Loucy (cell line): ENCODE measurements at regions not wholly inside any gene's neighbourhood (a gene's known extent, or its start where the extent isn't known, plus 50 kb on each side); places are given as distances from the start of the nearest gene placed in this dataset.

Source experiments
- H2AFZ ChIP-seq: fragments of 200-600 bp; sonication (generic); 2 replicates; pipeline ENCODE4 v1.6.0; 2016; ENCODE audit warnings: antibody characterized with exemption, mild to moderate bottlenecking, low read length, moderate library complexity
- H3F3A ChIP-seq: fragments of 200-600 bp; 2 replicates; pipeline ENCODE4 v1.6.0; 2016; ENCODE audit warnings: antibody characterized with exemption, low read depth, mild to moderate bottlenecking
- H3K27me3 ChIP-seq: fragments of 200-600 bp; sonication (generic); 2 replicates; pipeline ENCODE4 v1.6.1; 2014; ENCODE audit warnings: low read length, mild to moderate bottlenecking; ENCODE audit not compliant: insufficient read depth, poor library complexity, severe bottlenecking
- H3K36me3 ChIP-seq: fragments of 200-600 bp; sonication (generic); 2 replicates; pipeline ENCODE4 v1.6.1; 2016; ENCODE audit warnings: low read length; ENCODE audit not compliant: insufficient read depth
- H3K4me1 ChIP-seq: fragments of 200-600 bp; sonication (generic); 2 replicates; pipeline ENCODE4 v1.5.1; 2014; ENCODE audit warnings: low read length, mild to moderate bottlenecking; ENCODE audit not compliant: insufficient read depth, poor library complexity, severe bottlenecking
- H3K4me2 ChIP-seq: fragments of 200-600 bp; sonication (generic); 2 replicates; pipeline ENCODE4 v1.6.0; 2014; ENCODE audit warnings: antibody characterized with exemption, low read length, low read depth, mild to moderate bottlenecking; ENCODE audit not compliant: poor library complexity, severe bottlenecking
- H3K4me3 ChIP-seq: fragments of 200-600 bp; sonication (generic); 2 replicates; pipeline ENCODE4 v1.5.1; 2014; ENCODE audit warnings: low read length, mild to moderate bottlenecking, mixed read lengths; ENCODE audit not compliant: poor library complexity, severe bottlenecking
- H3K79me2 ChIP-seq: fragments of 200-600 bp; sonication (generic); 2 replicates; pipeline ENCODE4 v1.6.1; 2014; ENCODE audit warnings: low read length; ENCODE audit not compliant: insufficient read depth
- H3K9ac ChIP-seq: fragments of 200-600 bp; sonication (generic); 2 replicates; pipeline ENCODE4 v1.6.0; 2014; ENCODE audit warnings: mild to moderate bottlenecking, low read depth, low read length, moderate library complexity; ENCODE audit not compliant: poor library complexity, severe bottlenecking
- H3K9me2 ChIP-seq: fragments of 200-600 bp; sonication (generic); replicated peaks from 2 replicates; pipeline ENCODE4 v1.6.1; 2016; ENCODE audit warnings: low read depth, low read length, mixed read lengths
- H3K9me3 ChIP-seq: fragments of 200-600 bp; sonication (generic); 2 replicates; pipeline ENCODE4 v1.6.1; 2014; ENCODE audit warnings: mild to moderate bottlenecking, antibody characterized with exemption, low read length, low read depth; ENCODE audit not compliant: insufficient read depth
- H4K20me1 ChIP-seq: fragments of 200-600 bp; sonication (generic); 2 replicates; pipeline ENCODE4 v1.6.0; 2014; ENCODE audit warnings: antibody characterized with exemption, low read length, mild to moderate bottlenecking; ENCODE audit not compliant: insufficient read depth, poor library complexity, severe bottlenecking
- CTCF ChIP-seq: fragments of 200-600 bp; sonication (generic); conservative IDR thresholded peaks from 2 replicates; pipeline ENCODE4 v1.5.1; 2014; ENCODE audit warnings: mild to moderate bottlenecking, antibody characterized with exemption, low read length
- EZH2phosphoT487 ChIP-seq: fragments of 200-600 bp; IDR thresholded peaks from 2 replicates; pipeline ENCODE4 v1.6.1; 2018; ENCODE audit warnings: antibody characterized with exemption, mild to moderate bottlenecking, moderate library complexity, borderline replicate concordance

DNA sequence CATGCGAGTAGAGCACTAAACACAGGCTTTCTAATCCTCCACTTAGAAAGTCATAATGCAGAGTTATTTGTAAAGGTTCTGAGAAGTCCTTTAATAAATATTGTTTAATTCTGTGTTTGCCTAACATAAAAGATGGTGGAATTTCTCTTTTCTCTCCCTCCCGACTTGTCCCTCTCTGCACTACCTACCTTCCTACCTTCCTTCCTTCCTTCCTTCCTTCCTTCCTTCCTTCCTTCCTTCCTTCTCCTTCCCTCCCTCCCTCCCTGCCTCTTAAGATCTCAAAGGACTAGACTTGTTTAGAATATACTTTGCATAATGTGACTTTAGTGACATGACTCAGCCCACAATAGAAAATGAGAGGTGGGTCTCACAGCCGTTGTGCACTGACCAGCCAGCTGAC lies 156.3 kb upstream of the TAPT1 start:
- Histone ChIP-seq H4K20me1 (no peaks in the 10 kb centered on the region), H3K4me2 (no peak overlapping the region), H3K27me3 (no peaks in the 10 kb centered on the region), H3K9ac (no peak overlapping the region), H3K36me3 (no peaks in the 10 kb centered on the region), H3K9me3 (no peaks in the 10 kb centered on the region), H3K79me2 (no peaks in the 10 kb centered on the region), H2AFZ (no peak overlapping the region), H3F3A (no peaks in the 10 kb centered on the region), H3K4me3 (no peak overlapping the region), H3K9me2 (no peaks in the 10 kb centered on the region), H3K4me1 (no peaks in the 10 kb centered on the region)
- TF ChIP-seq CTCF (no peak), EZH2phosphoT487 (no peak)

GRCh38 chr4:16377887-16378286 lies 151.6 kb upstream of the TAPT1 start:
- Histone ChIP-seq H3K9me2 (no peaks in the 10 kb centered on the region), H3K36me3 (no peaks in the 10 kb centered on the region), H3K27me3 (no peaks in the 10 kb centered on the region), H3F3A (no peaks in the 10 kb centered on the region), H3K9me3 (no peaks in the 10 kb centered on the region), H4K20me1 (no peaks in the 10 kb centered on the region), H3K79me2 (no peaks in the 10 kb centered on the region), H3K4me1 (no peaks in the 10 kb centered on the region), H2AFZ (no peak overlapping the region), H3K4me3 (no peak overlapping the region), H3K9ac (no peak overlapping the region), H3K4me2 (no peak overlapping the region)
- TF ChIP-seq CTCF: no peak
- TF ChIP-seq EZH2phosphoT487: no peak

DNA sequence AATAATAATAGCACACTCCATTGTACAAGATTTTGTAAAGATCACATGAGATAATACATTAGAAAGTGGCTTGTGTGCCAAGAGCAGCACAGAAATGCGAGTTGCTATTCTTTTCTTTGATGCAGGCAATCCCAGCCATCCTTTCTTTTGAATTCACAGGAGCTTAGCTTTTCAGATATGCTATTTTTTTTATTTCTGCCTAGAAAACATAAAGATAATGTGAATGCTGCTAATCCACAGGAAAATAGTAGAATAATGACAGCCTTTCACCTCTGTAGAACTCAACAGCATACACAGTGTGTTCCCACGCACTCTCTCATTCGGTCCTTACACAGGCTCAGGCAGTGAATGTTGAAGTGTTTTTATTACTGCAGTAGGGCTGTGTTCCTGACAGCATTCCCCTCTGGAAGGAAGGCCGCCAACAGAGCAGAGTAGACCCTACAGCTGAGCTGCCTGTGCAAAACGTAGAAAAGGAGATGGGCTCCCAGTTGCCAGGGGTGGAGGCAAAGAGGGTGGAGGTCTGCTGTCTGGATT lies 138.8 kb upstream of the TAPT1 start:
- Histone ChIP-seq H3K4me3 (no peak overlapping the region), H3K36me3 (no peaks in the 10 kb centered on the region), H3K9ac (no peak overlapping the region), H3K4me1 (no peaks in the 10 kb centered on the region), H4K20me1 (no peaks in the 10 kb centered on the region), H3K4me2 (no peak overlapping the region), H3K9me3 (no peaks in the 10 kb centered on the region), H3K27me3 (no peaks in the 10 kb centered on the region), H3K9me2 (no peaks in the 10 kb centered on the region), H3F3A (no peaks in the 10 kb centered on the region), H2AFZ (no peak overlapping the region), H3K79me2 (no peaks in the 10 kb centered on the region)
- no peak for TF ChIP-seq EZH2phosphoT487

- Histone ChIP-seq H3K9me3 (no peaks in the 10 kb centered on the region), H2AFZ (no peak overlapping the region), H3K4me2 (no peak overlapping the region), H3F3A (no peaks in the 10 kb centered on the region), H3K27me3 (no peaks in the 10 kb centered on the region), H4K20me1 (no peaks in the 10 kb centered on the region), H3K9ac (no peak overlapping the region), H3K4me1 (no peaks in the 10 kb centered on the region), H3K9me2 (no peaks in the 10 kb centered on the region), H3K36me3 (no peaks in the 10 kb centered on the region), H3K79me2 (no peaks in the 10 kb centered on the region), H3K4me3 (no peak overlapping the region)
- TF ChIP-seq EZH2phosphoT487 (no peak), CTCF (no peak)
These were observed 134.5 kb upstream of the TAPT1 start for GRCh38 chr4:16360694-16361262.
